Right lung (tissue), 2 donors: ENCODE measurements at regions not wholly inside any gene's neighbourhood (a gene's known extent, or its start where the extent isn't known, plus 50 kb on each side); places are given as distances from the start of the nearest gene placed in this dataset.
"Not testable (repeated sequence)": the region's sequence is repeated elsewhere in the genome, so short reads cannot be mapped to it uniquely, and the experiment has no call there.

Experiments used
- DNase-seq, 2 donors: peaks; one replicate each; pipeline ENCODE4 v3.0.0-alpha.2; 2013

DNA sequence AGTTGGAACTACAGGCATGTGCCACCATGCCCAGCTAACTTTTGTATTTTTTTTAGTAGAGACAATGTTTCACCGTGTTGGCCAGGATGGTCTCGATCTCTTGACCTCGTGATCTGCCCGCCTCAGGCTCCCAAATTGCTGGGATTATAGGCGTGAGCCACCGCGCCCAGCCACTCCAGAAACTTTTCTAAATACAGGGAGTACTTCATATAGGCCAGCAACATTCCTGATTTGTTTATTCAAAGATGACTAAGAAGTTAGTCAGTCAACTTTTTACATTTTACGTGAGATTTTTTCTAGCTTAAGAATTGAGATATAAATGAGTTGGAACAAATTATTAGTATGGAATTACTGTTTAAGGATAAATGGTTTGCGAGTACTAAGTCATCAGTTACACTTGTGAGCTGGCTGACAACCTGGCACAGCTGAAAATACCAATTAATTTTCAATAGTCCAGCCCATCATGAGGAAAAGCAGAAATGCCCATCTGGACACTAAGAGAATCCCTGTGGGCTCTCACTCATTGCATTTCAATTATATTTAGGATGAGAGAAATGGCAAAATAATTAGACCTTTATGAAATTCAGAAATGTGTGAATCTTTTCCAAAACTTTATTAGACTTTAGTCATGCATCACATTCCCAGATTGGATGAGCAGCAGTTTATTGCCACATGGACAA is 430.8 kb upstream of the SPATA31A3 start:
- not testable (repeated sequence) for DNase-seq

DNA sequence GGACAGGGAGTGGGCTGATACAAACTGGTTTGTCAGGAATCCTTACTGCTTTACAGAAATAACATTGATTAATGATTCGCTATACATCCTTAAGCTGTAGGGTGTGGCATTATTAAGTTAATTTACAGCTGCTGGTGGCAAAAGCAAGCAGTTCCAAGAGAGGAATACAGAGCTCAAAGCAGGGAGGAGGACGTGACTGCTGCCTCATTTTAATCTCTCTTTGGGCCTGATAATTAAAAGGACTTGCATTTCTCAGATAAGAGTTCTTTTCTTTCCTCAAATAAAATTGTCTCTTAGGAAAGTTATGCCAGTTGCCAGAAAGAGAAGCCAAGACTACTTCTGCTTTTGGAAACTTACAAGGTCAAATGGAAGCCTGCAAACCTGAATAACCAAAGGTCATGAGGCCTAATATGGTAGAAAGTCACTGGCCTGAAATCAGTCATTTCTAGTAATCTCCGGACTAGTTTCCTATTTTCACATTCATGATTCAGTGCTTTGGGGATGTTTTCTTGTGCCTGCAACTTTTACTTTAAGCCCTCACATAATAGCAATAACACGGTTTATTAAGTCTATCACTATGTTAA is 426.2 kb upstream of the SPATA31A3 start:
- DNase-seq = not testable (repeated sequence)

DNA sequence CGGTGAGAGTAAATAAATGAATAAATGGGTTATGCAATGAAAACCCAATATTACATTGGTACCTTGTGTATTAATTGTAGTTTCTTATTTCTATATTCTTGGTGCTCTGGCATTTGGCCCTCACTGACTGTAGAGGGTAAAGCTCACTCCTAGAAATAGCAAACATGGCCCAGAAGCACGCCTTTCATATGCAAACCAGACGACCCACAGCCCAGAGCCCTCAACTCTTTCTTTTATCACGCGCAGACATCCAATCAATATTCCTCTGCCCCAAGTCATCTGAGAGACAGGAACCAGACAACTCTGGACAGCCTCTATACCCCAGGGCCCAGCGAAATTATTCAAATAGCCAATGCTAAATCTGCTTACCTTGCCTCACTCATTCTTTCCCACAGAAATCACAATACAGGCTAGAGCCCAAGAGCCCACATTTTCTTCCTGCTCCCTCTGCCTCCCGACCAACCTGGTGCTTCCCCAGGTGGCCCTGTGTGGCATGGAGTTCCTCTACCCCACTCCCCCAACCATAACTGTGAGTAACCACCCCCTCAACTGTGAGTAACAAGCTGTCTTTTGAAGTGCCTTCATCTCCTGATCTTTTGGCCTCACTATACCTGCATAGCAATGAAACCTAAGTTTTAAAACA is 425.1 kb upstream of the SPATA31A3 start:
- DNase-seq = not testable (repeated sequence)

DNA sequence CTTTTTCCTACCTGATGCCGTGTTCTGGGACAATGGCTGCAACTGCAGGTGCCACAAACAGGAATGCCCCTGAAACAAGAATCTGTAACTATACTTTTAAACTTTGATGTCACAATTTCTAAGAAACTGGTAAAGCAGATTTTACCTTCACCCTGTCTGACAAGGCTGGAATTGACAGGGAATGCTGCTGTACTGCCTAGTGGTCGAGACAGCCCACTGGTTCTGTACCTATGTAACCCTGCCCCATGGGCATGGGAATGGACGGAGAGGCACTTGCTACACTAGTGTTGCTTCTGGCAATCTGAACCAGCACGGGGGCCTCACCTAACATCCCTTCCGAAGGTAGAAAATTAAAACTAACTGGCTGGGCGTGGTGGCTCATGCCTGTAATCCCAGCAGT is 424.3 kb upstream of the SPATA31A3 start:
- not testable (repeated sequence) for DNase-seq

DNA sequence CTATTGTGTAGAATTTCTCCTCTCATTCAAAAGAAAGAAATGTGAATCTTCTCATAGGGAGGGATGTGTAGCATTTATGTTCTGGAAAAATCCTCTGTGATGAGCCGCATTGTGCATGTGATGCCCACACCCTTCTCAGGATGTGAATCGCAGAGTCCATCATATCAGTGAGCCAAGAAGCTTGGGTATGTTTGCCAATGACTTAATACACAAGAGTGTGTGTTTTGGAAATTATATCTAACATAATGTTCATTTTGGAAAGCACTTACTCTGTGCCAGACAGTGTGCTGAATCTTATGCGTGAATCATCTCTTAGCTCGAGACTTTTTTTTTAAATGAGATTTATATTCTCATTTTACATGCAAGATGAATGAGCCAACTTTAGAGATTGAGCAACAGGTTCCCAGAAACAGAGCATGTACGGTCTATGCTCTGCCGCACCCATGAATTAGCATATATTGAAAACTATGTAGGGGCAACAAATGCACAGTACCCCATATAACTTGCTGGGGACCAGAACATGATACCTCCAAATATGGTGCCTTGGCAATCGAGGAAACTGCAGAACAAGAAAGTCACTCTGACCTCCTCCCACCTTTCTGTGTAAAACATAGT is 418.4 kb upstream of the SPATA31A3 start:
- DNase-seq = not testable (repeated sequence)

DNA sequence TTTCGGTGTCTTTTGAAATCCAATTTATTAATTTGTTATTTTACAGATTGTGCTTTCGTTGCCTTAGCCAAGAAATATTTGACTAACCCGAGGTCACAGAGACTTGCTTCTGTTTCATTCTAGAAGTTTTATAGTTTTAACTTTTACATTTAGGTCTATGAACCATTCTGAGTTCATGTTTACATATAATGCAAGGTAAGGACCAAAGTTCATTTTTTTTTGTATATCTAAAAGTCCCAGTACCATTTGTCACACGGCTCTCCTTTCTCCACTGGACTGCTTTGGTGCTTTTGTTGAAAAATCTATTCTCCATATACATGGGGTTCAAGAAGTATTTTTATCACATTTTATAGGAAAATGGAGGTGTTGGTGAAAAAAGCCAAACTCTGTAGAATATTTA is 411.4 kb upstream of the SPATA31A3 start:
- DNase-seq = not testable (repeated sequence)

DNA sequence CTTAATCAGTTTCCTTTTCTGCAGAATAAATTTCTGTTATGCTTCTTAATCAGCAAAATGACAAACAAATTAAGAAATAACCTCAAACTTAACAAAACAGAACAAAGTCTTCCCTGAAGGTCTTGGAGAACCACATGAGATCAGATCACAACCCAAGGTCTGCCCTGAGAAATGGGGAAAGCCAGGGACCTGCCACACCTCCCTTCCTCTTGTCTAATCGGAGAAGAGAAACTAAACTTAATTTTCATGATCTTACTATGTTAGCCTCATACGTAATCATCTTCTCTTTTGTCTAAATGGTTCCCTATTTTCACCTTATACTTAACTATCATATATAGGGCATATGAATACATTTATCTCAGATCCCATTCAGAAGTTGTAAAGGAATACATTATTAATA is 405.4 kb upstream of the SPATA31A3 start:
- not testable (repeated sequence) for DNase-seq

DNA sequence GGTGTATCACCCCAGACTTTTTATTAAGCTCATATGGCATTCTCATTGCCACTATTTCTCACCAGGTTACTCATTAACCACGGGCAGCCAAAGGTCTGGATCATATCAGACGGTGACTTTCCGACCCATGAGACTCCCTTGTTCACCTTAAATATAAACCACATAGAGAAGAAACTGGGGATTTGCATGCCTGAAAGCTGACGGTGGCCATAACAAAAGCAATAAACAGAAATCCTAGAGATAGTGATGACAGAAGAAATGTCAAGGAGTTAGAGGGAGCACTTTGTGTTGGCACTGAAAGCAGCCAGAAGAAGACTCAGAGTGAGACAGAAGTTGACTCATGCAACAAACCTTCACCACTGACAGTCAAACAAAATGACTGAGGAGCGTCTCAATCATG is 402.4 kb upstream of the SPATA31A3 start:
- DNase-seq = not testable (repeated sequence)

DNA sequence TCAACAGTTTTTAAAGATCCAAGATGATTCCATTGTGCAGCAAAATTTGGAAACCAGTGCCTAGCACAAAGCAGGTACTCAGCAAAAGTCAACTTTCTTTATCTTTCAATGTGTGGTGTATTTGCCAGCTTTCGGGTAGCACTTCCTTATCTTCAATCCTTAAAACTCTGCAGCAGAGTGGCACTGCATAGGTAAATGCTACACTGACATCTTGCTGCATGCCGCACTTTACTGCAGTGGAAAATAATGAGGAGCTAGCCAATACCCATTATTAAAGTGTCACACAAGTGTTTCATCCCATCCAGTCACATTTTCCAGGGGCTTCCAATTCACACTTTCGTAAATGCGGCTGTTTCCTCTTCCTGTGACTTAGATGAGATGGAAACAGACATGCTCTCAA is 401.7 kb upstream of the SPATA31A3 start:
- not testable (repeated sequence) for DNase-seq

DNA sequence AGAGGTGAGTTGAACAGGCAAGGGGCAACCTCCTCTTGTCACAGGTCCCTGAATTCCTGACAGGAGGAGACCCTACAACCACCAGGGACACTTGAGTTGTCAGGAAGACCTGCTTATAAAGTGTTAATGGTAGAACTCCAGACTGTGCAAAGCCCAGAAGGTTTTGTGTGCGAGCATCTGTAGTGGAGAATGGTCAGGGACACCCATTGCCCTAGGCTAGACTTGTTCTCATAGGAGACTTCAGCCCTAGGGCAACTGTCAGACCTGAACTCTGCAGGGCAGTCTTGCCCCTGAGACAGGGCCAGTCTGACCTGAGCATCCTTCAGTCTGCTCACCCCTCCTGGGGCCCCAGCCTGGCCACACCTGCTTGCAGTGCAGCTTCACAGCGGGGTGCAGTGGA is 377.3 kb upstream of the SPATA31A3 start:
- DNase-seq = not testable (repeated sequence)

DNA sequence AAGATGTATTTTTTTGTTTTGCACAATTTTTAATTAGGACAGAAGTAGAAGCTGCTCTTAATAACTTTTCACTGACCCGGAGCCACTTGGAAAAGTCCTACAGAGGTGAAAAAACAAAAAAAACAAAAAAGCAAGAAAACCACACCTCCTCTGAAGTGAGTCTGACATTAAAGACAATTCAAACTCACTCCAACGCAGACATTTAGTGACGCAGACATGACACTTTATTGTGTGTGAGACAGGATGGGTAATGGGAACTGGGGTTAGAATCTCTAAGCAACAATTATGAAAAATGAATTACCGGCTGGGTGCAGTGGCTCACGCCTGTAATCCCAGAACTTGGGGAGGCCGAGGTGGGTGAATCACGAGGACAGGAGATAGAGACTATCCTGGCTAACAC is 370.0 kb upstream of the SPATA31A3 start:
- not testable (repeated sequence) for DNase-seq

DNA sequence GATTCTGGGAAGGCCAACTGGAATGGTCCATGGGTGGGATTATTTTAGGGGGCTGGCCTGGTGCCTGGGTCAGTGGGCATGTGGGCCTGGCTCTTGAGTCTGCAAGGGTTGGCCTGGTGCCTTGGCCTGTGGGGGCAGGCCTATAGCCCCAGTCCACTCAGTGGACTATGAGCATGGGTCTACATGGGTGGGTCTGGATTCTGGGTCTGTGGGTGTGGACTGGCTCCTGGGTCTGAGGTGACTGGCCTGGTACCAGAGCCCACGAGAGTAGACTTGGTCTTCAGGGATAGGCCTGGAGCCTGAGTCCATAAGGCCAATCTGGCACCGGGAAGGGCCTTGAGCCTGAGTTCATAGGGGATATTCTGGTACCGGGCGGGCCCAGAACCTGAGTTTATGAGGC is 361.6 kb upstream of the SPATA31A3 start:
- DNase-seq = not testable (repeated sequence)

DNA sequence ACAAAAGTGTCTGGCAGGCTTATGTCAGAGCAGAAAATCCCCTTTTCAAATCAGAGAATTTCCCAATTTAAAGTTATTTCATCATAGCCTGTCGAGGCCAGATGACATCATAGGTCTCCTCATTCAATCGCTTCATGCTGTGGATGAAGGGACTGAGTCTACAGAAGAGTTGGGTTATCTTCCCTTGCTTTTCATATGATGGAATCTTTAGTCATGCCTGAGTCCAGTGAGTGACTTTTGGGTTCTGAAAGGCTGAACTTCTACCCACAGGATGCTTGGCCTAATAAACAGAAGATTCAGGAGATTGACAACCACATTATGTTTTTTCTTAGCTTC is 357.0 kb upstream of the SPATA31A3 start:
- DNase-seq = not testable (repeated sequence)

DNA sequence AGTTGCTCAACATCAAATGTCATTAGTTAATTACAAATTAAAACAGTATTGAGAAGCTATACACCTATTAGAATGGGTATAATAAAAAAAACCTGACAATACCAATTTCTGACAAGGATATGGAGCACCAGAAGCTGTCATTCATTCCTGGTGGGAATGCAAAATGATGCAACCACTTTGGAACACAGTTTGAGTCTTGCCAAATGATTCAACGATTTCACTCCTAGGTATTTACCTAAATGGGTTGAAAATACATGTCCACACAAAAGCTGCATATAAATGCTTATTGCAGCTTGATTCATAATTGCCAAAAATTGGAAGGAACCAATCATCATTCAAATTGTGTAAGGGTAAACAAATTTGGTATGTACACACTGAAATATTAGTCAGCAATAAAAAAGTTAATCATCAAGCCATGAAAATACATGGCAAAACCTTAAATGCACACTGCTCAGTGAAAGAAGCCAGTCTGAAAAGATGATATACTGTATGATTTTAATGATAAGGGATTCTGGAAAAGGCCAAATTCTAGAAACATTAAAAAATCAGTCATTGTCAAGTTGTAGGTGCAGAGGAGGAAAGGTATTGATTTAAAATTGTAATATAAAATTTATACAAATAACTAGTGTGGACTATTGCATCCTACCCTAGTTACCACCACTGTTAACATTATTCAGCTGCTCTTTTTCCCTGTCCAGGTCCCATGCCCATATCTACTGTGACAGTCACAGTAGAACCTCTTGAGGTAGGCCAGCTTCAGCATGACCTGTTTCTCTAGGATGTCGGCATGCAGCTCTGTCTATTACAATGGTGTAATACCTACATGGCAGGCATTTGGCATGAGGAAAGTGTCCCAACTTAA is 356.4 kb upstream of the SPATA31A3 start:
- not testable (repeated sequence) for DNase-seq

DNA sequence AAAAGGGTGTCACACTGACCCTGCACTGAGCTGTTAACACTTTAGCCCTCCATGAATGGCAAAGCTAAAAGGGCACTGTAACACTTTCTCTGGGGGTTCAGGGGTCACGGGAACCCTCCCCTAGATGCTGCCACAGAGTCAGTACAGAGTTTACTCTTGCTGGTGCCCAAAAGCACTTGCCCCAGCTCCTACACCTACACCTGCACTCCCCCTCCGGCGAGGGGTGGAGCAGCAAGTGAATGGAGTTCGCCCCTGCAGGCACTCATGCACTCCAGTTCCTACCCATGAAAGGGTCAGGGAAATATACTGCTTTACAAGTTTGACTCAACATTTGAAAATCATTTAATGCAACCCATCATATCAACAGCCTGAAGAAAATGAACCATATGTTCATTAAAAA is 355.7 kb upstream of the SPATA31A3 start:
- DNase-seq = not testable (repeated sequence)

DNA sequence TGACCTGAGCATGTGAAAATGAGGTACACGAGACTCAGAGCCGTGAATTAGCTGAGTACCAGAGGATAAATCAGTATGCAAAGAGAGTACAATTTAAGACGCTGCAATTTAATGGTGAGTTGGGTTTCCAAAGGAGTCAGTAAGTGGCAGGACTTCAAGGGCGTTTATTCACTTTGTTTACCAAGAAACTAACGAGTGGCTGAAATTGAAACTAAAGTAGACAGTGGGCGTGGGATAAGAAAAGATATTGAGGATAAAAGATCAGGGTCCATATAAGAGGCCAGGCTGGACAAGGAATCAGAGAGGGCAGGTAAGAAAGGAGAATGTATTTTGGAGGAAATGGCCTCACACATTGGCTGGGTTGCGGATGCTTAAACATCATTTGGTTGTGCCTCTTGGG is 346.9 kb upstream of the SPATA31A3 start:
- DNase-seq = not testable (repeated sequence)

DNA sequence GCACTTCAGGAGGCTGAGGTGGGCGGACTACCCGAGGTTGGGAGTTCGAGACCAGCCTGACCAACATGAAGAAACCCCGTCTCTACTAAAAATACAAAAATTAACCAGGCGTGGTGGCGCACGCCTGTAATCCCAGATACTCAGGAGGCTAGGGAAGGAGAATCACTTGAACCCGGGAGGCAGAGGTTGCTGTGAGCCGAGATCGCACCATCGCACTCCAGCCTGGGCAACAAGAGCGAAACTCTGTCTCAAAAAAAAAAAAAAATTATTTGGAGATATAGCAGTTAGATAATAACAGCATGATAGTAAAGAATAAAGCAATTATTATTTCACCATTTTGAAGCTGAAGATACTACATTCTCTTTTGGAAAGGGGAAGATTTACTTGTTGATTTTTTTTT is 345.9 kb upstream of the SPATA31A3 start:
- not testable (repeated sequence) for DNase-seq

DNA sequence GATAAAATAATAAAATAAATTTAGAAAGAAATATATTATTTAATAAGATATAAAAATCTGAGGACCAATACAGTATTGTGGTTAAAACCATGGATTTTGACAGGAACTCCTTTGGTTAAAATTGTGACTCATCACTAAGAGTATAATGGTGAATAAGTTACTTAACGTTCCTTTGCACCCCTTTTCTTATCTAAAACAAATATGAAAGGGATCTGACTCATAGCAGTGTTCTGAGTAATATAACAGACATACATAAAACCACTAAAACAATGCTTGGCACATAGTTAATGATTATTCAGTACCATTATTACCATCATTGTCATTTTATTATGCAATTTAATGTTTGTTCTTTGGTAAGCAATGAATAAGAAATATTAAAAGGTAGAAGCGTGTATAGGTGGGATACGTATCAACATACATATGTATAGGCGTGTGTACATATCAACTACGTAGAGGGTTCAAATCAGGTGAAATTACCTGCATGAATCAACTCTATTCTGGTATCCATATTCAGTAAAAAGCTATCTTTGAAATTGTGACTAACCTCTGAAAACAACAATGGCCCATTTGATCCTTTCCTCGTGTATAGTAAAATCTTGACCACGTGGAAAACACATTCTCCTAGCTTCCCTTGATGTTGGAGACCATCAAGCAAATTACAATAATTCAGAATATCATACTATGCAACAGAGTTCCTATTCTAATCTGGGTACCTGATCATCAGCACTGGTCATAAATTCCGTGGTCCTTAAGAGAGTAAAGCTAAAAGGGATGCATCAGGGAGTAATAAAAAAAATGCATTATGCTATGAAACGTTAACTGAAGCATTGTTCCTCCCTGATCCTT is 342.6 kb upstream of the SPATA31A3 start:
- DNase-seq = not testable (repeated sequence)

DNA sequence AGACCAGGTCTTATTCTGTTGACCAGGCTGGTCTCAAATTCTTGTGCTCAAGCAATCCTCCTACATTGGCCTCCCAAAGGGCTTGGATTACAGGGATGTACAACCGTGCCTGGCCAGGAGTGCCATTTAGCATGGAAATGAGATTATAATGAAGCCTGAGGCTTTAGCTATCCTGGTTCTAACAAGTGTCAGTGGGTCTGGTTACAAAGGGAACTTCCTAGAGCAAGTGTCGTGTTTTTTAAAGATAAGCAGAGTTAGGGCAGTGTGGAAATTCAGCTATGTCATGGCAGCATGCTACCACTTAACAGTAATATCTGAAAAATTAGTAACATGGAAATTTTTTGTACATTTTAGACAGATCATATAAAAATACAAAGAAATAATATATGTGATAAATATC is 339.3 kb upstream of the SPATA31A3 start:
- DNase-seq = not testable (repeated sequence)

DNA sequence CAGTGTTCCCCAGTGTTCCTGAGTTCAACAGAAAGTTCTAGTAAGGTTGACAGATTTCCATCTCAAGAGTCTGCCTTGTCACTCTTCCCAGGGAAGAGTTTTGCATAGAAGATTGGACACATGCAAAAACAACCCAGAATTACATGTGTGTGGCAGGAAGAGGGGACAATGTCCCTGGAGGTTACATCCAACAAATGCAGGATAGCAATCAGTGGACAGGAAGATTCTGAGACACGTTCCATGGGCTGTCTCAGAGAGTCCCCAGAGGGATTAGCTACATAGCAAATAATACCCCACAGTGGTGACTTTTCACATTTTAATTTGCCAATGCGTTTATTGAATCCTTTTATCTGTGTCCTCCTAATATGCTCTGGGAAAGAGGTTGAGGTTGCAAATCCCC is 321.1 kb upstream of the SPATA31A3 start:
- not testable (repeated sequence) for DNase-seq

DNA sequence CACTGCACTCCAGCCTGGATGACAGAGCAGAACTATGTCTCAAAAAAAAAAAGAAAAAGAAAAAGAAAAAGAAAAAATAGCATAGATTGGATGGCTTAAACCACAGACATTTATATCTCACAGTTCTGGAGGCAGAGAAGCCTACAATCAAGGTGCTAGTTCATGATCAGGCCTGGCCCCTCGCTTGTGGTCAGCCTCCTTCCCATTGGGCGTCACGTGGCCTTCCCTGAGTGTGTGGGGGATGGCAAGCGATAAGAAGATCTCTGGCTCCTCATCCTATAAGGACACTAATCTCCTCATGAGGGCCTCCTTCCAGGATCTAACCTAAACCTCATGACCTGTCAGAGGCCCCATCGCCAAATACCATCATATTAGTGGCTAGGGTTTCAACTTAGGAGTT is 320.2 kb upstream of the SPATA31A3 start:
- not testable (repeated sequence) for DNase-seq
